ENCODE measurements at regions not wholly inside any gene's neighbourhood (a gene's known extent, or its start where the extent isn't known, plus 50 kb on each side); places are given as distances from the start of the nearest gene placed in this dataset.

DNA sequence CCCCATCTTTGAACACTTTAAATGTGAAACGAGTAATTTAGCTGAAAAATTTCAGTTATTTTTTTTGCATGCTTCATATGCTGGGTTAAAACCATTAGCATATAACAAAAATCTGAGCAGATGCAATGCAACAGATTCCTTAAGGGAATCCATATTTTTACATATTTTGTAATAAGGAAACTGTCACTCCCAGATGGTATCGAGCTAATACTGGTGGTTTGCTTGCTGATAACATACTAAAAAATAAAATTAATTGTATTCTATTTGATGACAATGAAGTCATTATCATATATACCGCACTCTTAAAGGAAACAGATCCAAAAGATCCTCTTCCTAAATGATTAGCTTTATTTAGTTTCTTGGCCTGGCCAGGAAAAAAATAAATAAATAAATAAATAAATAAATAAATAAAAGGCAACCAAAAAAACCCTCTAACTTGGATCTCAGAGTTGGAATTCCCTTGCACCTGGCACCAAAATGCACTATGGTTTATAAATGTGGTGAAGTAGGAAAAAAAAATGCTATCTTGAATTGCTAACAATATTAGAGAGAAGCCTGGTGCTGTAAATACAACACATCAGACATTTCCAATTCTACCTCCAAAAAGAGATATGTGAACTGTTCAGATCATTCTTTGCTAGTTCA, 503.2 kb upstream of the ARRDC4 start:
- ChIA-PET POLR2A (no interaction called here), CTCF (no interaction called here)
- no peaks in the 10 kb centered on the region for H3K4me1 Mint-ChIP-seq (ENCODE audit: low read depth, unreplicated experiment)
- no peak overlapping the region for H3K27ac Mint-ChIP-seq (ENCODE audit: unreplicated experiment)
- H3K27me3 Mint-ChIP-seq (ENCODE audit: insufficient read depth, unreplicated experiment): no peaks in the 10 kb centered on the region
- BruUV-seq (replicated peaks): no TSS peak
- H3K4me3 Mint-ChIP-seq (ENCODE audit: unreplicated experiment): no peak overlapping the region
- no peaks in the 10 kb centered on the region for H3K9me3 Mint-ChIP-seq (ENCODE audit: unreplicated experiment)
- intact Hi-C loops (cut with micrococcal nuclease; ENCODE audit: unreplicated experiment): no loop called here
- DNase-seq: no peak
- H3K9me3 ChIP-seq: no peaks in the 10 kb centered on the region
- TF ChIP-seq, protein P1, sequence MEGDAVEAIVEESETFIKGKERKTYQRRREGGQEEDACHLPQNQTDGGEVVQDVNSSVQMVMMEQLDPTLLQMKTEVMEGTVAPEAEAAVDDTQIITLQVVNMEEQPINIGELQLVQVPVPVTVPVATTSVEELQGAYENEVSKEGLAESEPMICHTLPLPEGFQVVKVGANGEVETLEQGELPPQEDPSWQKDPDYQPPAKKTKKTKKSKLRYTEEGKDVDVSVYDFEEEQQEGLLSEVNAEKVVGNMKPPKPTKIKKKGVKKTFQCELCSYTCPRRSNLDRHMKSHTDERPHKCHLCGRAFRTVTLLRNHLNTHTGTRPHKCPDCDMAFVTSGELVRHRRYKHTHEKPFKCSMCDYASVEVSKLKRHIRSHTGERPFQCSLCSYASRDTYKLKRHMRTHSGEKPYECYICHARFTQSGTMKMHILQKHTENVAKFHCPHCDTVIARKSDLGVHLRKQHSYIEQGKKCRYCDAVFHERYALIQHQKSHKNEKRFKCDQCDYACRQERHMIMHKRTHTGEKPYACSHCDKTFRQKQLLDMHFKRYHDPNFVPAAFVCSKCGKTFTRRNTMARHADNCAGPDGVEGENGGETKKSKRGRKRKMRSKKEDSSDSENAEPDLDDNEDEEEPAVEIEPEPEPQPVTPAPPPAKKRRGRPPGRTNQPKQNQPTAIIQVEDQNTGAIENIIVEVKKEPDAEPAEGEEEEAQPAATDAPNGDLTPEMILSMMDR (IDR thresholded peaks at IDR 0.05; ENCODE audit: insufficient read depth in 1 of 2, low read depth in 1 of 2, low read length in 1 of 2, severe bottlenecking in 1 of 2, unreplicated experiment in 1 of 2): no peak
- H3K4me1 ChIP-seq: no peaks in the 10 kb centered on the region
- no peak overlapping the region for H3K4me3 ChIP-seq (ENCODE audit: low read depth, low read length)
- H3K36me3 Mint-ChIP-seq (ENCODE audit: insufficient read depth, unreplicated experiment): no peaks in the 10 kb centered on the region
- H3K27me3 ChIP-seq (replicated peaks; ENCODE audit: control insufficient read depth, insufficient read depth, low read length): no peaks in the 10 kb centered on the region
- no peaks in the 10 kb centered on the region for H3K36me3 ChIP-seq (ENCODE audit: control insufficient read depth, insufficient read depth, low read length)

DNA sequence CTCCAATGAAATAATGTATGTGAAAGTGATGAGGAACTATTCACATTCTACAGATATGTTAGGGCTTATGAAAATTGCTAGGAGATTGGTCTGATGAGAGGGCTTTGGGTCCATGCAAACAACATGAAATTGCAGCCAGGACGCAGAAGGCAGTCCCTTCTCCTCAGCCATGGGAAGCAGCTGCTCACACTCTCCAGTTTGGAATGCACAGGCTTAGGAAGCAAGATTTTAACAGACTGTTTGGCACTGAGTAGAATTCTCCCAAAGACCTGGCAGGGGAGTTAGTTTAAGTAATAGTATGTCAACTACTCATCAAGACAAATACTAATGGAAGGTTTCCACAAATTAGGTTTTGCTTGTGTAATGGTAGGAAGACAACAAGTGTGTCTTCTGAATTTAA, 500.7 kb upstream of the ARRDC4 start:
- no peaks in the 10 kb centered on the region for H3K9me3 Mint-ChIP-seq (ENCODE audit: unreplicated experiment)
- BruUV-seq (replicated peaks): no TSS peak
- no peak overlapping the region for H3K27ac Mint-ChIP-seq (ENCODE audit: unreplicated experiment)
- CTCF ChIA-PET: no interaction called here
- no peak for DNase-seq
- H3K4me3 Mint-ChIP-seq (ENCODE audit: unreplicated experiment): no peak overlapping the region
- H3K36me3 Mint-ChIP-seq (ENCODE audit: insufficient read depth, unreplicated experiment): no peaks in the 10 kb centered on the region
- TF ChIP-seq, protein P1 (IDR thresholded peaks at IDR 0.05; ENCODE audit: insufficient read depth in 1 of 2, low read depth in 1 of 2, low read length in 1 of 2, severe bottlenecking in 1 of 2, unreplicated experiment in 1 of 2): no peak
- no peaks in the 10 kb centered on the region for H3K9me3 ChIP-seq
- H3K27me3 ChIP-seq (replicated peaks; ENCODE audit: control insufficient read depth, insufficient read depth, low read length): no peaks in the 10 kb centered on the region
- H3K4me3 ChIP-seq (ENCODE audit: low read depth, low read length): no peak overlapping the region
- peaks cover 2% of the 10 kb centered on the region for H3K27me3 Mint-ChIP-seq (ENCODE audit: insufficient read depth, unreplicated experiment)
- intact Hi-C loops (cut with micrococcal nuclease; ENCODE audit: unreplicated experiment): no loop called here
- H3K4me1 ChIP-seq: no peaks in the 10 kb centered on the region
- H3K4me1 Mint-ChIP-seq (ENCODE audit: low read depth, unreplicated experiment): no peaks in the 10 kb centered on the region
- no peaks in the 10 kb centered on the region for H3K36me3 ChIP-seq (ENCODE audit: control insufficient read depth, insufficient read depth, low read length)
- POLR2A ChIA-PET: interaction anchor here (0.6 kb wide), 1 partner anchor 35 kb away, joined by 4 read pairs; no protein-coding TSS in a partner anchor

DNA sequence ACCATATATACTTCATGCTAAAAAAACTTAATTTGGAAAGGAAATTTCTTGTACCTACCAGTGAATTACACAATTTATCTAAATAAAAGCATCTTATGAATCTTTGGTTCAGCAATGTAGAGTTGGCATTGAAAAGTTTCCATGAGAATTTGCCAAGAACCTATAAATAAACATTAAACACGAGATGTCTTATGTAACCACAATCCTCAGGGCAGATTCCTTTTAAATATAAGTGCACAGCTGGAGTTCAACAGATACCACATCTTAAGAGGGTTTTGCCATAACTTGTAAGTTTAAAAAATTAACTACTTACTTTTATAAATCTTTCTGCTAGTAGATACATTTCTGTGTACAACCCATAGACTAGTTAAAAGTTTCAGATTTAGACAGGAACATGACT, 499.3 kb upstream of the ARRDC4 start:
- Mint-ChIP-seq H3K36me3 (ENCODE audit: insufficient read depth, unreplicated experiment) (no peaks in the 10 kb centered on the region), H3K9me3 (ENCODE audit: unreplicated experiment) (no peaks in the 10 kb centered on the region), H3K27me3 (ENCODE audit: insufficient read depth, unreplicated experiment) (peaks cover 2% of the 10 kb centered on the region), H3K27ac (ENCODE audit: unreplicated experiment) (no peak overlapping the region), H3K4me1 (ENCODE audit: low read depth, unreplicated experiment) (no peaks in the 10 kb centered on the region), H3K4me3 (ENCODE audit: unreplicated experiment) (no peak overlapping the region)
- ChIA-PET CTCF (no interaction called here), POLR2A (no interaction called here)
- Histone ChIP-seq H3K4me3 (ENCODE audit: low read depth, low read length) (no peak overlapping the region), H3K9me3 (no peaks in the 10 kb centered on the region), H3K4me1 (no peaks in the 10 kb centered on the region), H3K36me3 (ENCODE audit: control insufficient read depth, insufficient read depth, low read length) (no peaks in the 10 kb centered on the region), H3K27me3 (replicated peaks; ENCODE audit: control insufficient read depth, insufficient read depth, low read length) (no peaks in the 10 kb centered on the region)
- no peak for DNase-seq
- TF ChIP-seq, protein P1 (IDR thresholded peaks at IDR 0.05; ENCODE audit: insufficient read depth in 1 of 2, low read depth in 1 of 2, low read length in 1 of 2, severe bottlenecking in 1 of 2, unreplicated experiment in 1 of 2): no peak
- intact Hi-C loops (cut with micrococcal nuclease; ENCODE audit: unreplicated experiment): no loop called here
- no TSS peak for BruUV-seq (replicated peaks)
